PC-9 (cell line): ENCODE measurements at regions not wholly inside any gene's neighbourhood (a gene's known extent, or its start where the extent isn't known, plus 50 kb on each side); places are given as distances from the start of the nearest gene placed in this dataset.

ENCODE experiments used
- BruUV-seq: library from RNA; stranded (reverse); fragments of 400-500 nt; replicated peaks from 2 replicates; lab custom pipeline; 2021; lab: Mats Ljungman, UMichigan
- CTCF ChIA-PET: fragments of 300-600 bp; sonication (Branson Sonifier 250); formaldehyde crosslinking; loops from one replicate; lab custom pipeline; 2022; ENCODE audit warnings: antibody characterized with exemption; lab: Charles Lee
- POLR2A ChIA-PET: fragments of 300-600 bp; sonication (Branson Sonifier 250); formaldehyde crosslinking; loops from one replicate; lab custom pipeline; 2022; ENCODE audit warnings: antibody characterized with exemption; ENCODE audit not compliant: unreplicated experiment; lab: Charles Lee
- DNase-seq, 2 experiments: peaks; one replicate each; pipeline versions ENCODE4 v3.0.0 to v3.0.0-alpha.2; 2015 to 2022; ENCODE audit warnings: mixed read lengths in 1 of 2
- H2AFZ ChIP-seq: fragments of 200-600 bp; sonication (generic); 2 replicates; pipeline ENCODE4 v1.8.1; 2017; ENCODE audit warnings: antibody characterized with exemption
- H3F3A ChIP-seq: fragments of 200-600 bp; sonication (generic); 2 replicates; pipeline ENCODE4 v1.8.1; 2017; ENCODE audit warnings: antibody characterized with exemption, mild to moderate bottlenecking, low read depth; ENCODE audit not compliant: insufficient read depth
- H3K27ac ChIP-seq: fragments of 200-600 bp; sonication (generic); 2 replicates; pipeline ENCODE4 v1.6.1; 2016; ENCODE audit warnings: mixed run types
- H3K27me3 ChIP-seq: fragments of 200-600 bp; sonication (generic); 2 replicates; pipeline ENCODE4 v1.6.1; 2016; ENCODE audit warnings: low read depth, mixed run types; ENCODE audit not compliant: insufficient read depth
- H3K36me3 ChIP-seq: fragments of 200-600 bp; sonication (generic); 2 replicates; pipeline ENCODE4 v1.6.1; 2016; ENCODE audit warnings: low read depth, mixed run types
- H3K4me1 ChIP-seq: fragments of 200-600 bp; sonication (generic); replicated peaks from 2 replicates; pipeline ENCODE4 v1.6.1; 2016; ENCODE audit warnings: mixed run types; ENCODE audit not compliant: insufficient read depth
- H3K4me2 ChIP-seq: fragments of 200-600 bp; sonication (generic); 2 replicates; pipeline ENCODE4 v1.6.1; 2017; ENCODE audit warnings: mixed run types
- H3K4me3 ChIP-seq: fragments of 200-600 bp; sonication (generic); 2 replicates; pipeline ENCODE4 v1.6.1; 2016; ENCODE audit warnings: mixed run types
- H3K79me2 ChIP-seq: fragments of 200-600 bp; sonication (generic); 2 replicates; pipeline ENCODE4 v1.6.1; 2017; ENCODE audit warnings: low read depth, mixed run types
- H3K9me2 ChIP-seq: fragments of 200-600 bp; sonication (generic); 2 replicates; pipeline ENCODE4 v1.8.1; 2017; ENCODE audit warnings: mild to moderate bottlenecking; ENCODE audit not compliant: insufficient read depth
- H3K9me3 ChIP-seq: fragments of 200-600 bp; sonication (generic); 2 replicates; pipeline ENCODE4 v1.8.1; 2016; ENCODE audit warnings: low read depth; ENCODE audit not compliant: insufficient read depth
- H4K20me1 ChIP-seq: fragments of 200-600 bp; sonication (generic); 2 replicates; pipeline ENCODE4 v1.8.1; 2017; ENCODE audit not compliant: insufficient read depth
- CTCF ChIP-seq: fragments of 200-600 bp; sonication (generic); conservative IDR thresholded peaks from 2 replicates; pipeline ENCODE4 v1.6.1; 2017; ENCODE audit warnings: mixed run types, antibody characterized with exemption, mild to moderate bottlenecking, moderate library complexity
- EZH2 ChIP-seq: fragments of 200-600 bp; sonication (generic); IDR thresholded peaks from 2 replicates; pipeline ENCODE4 v1.8.0; 2017; ENCODE audit warnings: antibody characterized with exemption, low read depth
- intact Hi-C: fragments of 100-400 bp; cut with micrococcal nuclease; formaldehyde crosslinking; loops from one replicate; pipeline ENCODE4 v1.10.0; 2022; ENCODE audit not compliant: unreplicated experiment

- H3F3A ChIP-seq: no peaks in the 10 kb centered on the region
- H3K4me3 ChIP-seq: no peak overlapping the region
- intact Hi-C loops: no loop called here
- no peak overlapping the region for H3K4me2 ChIP-seq
- H3K4me1 ChIP-seq: no peaks in the 10 kb centered on the region
- no peaks in the 10 kb centered on the region for H4K20me1 ChIP-seq
- CTCF ChIA-PET: no interaction called here
- H2AFZ ChIP-seq: no peak overlapping the region
- no peak overlapping the region for H3K27ac ChIP-seq
- no TSS peak for BruUV-seq
- TF ChIP-seq EZH2 (no peak), CTCF (no peak)
- no peaks in the 10 kb centered on the region for H3K36me3 ChIP-seq
- H3K9me3 ChIP-seq: no peaks in the 10 kb centered on the region
- H3K27me3 ChIP-seq: peaks cover 74% of the 10 kb centered on the region
- no peaks in the 10 kb centered on the region for H3K9me2 ChIP-seq
- H3K79me2 ChIP-seq: no peaks in the 10 kb centered on the region
- no peak for DNase-seq
- POLR2A ChIA-PET: no interaction called here
Observed at GRCh38 chr16:73886426-73886825, 410.2 kb upstream of the PSMD7 start.

- Histone ChIP-seq H3K27me3 (peaks cover 75% of the 10 kb centered on the region), H3K4me1 (no peaks in the 10 kb centered on the region), H4K20me1 (no peaks in the 10 kb centered on the region), H3K4me2 (no peak overlapping the region), H3K27ac (no peak overlapping the region), H3K79me2 (no peaks in the 10 kb centered on the region), H3K9me3 (no peaks in the 10 kb centered on the region), H3K36me3 (no peaks in the 10 kb centered on the region), H3F3A (no peaks in the 10 kb centered on the region), H3K4me3 (no peak overlapping the region), H2AFZ (no peak overlapping the region), H3K9me2 (no peaks in the 10 kb centered on the region)
- no peak for DNase-seq
- no peak for TF ChIP-seq EZH2
- no peak for TF ChIP-seq CTCF
- no TSS peak for BruUV-seq
- POLR2A ChIA-PET: no interaction called here
- intact Hi-C loops: no loop called here
- CTCF ChIA-PET: no interaction called here
Observed at GRCh38 chr16:73885319-73885718, 411.3 kb upstream of the PSMD7 start.

DNA sequence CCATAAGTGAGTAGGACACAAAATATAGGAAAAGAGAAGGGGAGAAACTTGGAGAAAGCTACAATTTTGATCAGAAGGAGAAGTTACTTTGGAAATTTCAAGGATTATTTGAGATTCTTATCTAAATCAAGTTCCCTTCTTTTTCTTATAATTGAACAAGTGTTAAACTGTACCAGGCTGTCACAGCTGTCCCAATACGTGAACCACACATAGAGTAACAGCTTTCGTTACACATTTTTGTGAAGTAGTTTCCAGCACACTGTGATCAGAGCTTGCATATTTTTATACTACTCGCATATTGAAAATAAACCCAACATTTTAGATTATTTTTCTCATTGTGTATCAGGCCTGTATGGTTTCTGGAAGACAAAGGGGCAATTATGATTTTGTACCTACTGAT lies 412.8 kb upstream of the PSMD7 start:
- Histone ChIP-seq H3K4me3 (no peak overlapping the region), H3F3A (no peaks in the 10 kb centered on the region), H3K36me3 (no peaks in the 10 kb centered on the region), H3K27me3 (peaks cover 69% of the 10 kb centered on the region), H3K79me2 (no peaks in the 10 kb centered on the region), H3K9me2 (no peaks in the 10 kb centered on the region), H3K27ac (no peak overlapping the region), H3K4me2 (no peak overlapping the region), H3K9me3 (no peaks in the 10 kb centered on the region), H3K4me1 (no peaks in the 10 kb centered on the region), H2AFZ (no peak overlapping the region), H4K20me1 (no peaks in the 10 kb centered on the region)
- CTCF ChIA-PET: interaction anchor here (0.6 kb wide), 1 partner anchor 164 kb away, joined by 4 read pairs; no protein-coding TSS in a partner anchor
- intact Hi-C loops: no loop called here
- DNase-seq: no peak
- POLR2A ChIA-PET: no interaction called here
- no TSS peak for BruUV-seq
- TF ChIP-seq EZH2: no peak
- TF ChIP-seq CTCF: no peak
